ENCODE measurements at regions not wholly inside any gene's neighbourhood (a gene's known extent, or its start where the extent isn't known, plus 50 kb on each side); places are given as distances from the start of the nearest gene placed in this dataset.
"Not testable (repeated sequence)": the region's sequence is repeated elsewhere in the genome, so short reads cannot be mapped to it uniquely, and the experiment has no call there.

DNA sequence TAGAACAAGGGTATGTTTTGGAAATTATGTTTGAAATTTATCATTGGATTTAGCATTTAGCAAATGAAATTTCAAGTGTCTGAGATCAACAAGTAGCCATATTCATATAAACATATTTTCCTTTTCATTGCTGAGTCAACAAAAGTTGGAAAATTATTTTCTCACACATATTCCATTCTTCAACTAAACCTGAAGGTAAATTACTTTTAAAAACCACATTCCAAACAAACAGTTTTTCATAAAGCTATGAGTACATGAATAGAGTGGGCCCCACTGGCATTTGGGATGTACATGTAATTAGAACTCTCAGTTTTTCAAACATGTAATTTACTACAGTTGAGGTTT is 178.3 kb upstream of the MKLN1 start:
- no peak for FAIRE-seq
- H3K4me3 ChIP-seq (ENCODE audit: low read depth, low read length) = no peak overlapping the region

DNA sequence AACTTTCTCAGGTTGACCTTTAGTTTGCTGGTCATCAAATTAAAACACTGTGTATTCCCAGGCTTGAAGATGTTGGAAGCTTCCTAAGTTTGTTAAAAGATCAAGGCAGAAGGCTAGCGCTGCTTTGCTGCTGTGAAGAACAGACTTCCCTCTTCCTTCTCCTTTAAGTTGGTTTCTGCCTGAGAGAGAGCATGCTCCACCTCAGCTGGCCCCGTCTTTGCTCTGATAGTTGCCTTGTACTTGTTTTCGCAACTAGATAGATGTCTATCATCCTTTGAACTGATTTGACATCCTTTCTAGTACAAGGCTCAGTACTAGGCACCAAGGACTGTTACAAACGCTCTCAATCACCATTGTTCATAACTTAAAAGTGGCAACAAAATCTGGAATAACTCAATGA is 177.8 kb upstream of the MKLN1 start:
- FAIRE-seq (no peak), DNase-seq (ENCODE audit: low read depth) (no peak)
- TF ChIP-seq, protein P1, sequence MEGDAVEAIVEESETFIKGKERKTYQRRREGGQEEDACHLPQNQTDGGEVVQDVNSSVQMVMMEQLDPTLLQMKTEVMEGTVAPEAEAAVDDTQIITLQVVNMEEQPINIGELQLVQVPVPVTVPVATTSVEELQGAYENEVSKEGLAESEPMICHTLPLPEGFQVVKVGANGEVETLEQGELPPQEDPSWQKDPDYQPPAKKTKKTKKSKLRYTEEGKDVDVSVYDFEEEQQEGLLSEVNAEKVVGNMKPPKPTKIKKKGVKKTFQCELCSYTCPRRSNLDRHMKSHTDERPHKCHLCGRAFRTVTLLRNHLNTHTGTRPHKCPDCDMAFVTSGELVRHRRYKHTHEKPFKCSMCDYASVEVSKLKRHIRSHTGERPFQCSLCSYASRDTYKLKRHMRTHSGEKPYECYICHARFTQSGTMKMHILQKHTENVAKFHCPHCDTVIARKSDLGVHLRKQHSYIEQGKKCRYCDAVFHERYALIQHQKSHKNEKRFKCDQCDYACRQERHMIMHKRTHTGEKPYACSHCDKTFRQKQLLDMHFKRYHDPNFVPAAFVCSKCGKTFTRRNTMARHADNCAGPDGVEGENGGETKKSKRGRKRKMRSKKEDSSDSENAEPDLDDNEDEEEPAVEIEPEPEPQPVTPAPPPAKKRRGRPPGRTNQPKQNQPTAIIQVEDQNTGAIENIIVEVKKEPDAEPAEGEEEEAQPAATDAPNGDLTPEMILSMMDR (IDR thresholded peaks at IDR 0.05; ENCODE audit: insufficient read depth, low read length, severe bottlenecking) = no peak
- no peaks in the 10 kb centered on the region for H3K36me3 ChIP-seq (ENCODE audit: control insufficient read depth, insufficient read depth, low read length)
- H3K27me3 ChIP-seq (ENCODE audit: control insufficient read depth, insufficient read depth, low read length) = no peaks in the 10 kb centered on the region
- no peak overlapping the region for H3K4me3 ChIP-seq (ENCODE audit: low read depth, low read length)

More for the DNA sequence above, 178.3 kb upstream of the MKLN1 start:
- no peak for DNase-seq (ENCODE audit: low read depth)
- Histone ChIP-seq H3K36me3 (ENCODE audit: control insufficient read depth, insufficient read depth, low read length) (no peaks in the 10 kb centered on the region), H3K27me3 (ENCODE audit: control insufficient read depth, insufficient read depth, low read length) (no peaks in the 10 kb centered on the region)
- TF ChIP-seq, protein P1 (IDR thresholded peaks at IDR 0.05; ENCODE audit: insufficient read depth, low read length, severe bottlenecking) = no peak

DNA sequence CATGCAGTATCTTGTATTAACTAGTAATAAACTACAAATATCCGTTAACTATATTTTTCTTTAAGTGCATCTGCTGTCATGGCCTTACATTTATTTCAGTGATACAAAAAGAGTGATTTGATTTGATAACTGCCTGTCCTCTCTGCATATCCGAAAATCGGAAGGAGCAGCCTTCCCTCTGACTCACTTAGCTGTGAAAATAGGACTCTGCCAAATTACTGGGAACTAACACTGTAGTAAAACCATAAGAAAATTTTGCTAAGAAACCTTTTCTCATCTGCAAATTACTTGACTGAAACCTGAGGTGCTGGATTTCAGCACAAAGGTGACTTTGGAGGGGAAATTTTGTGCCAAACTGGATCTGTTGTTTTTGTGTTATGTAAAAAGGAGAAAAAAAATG is 176.6 kb upstream of the MKLN1 start:
- TF ChIP-seq, protein P1 (IDR thresholded peaks at IDR 0.05; ENCODE audit: insufficient read depth, low read length, severe bottlenecking) = no peak
- no peaks in the 10 kb centered on the region for H3K36me3 ChIP-seq (ENCODE audit: control insufficient read depth, insufficient read depth, low read length)
- no peaks in the 10 kb centered on the region for H3K27me3 ChIP-seq (ENCODE audit: control insufficient read depth, insufficient read depth, low read length)
- FAIRE-seq = no peak
- H3K4me3 ChIP-seq (ENCODE audit: low read depth, low read length) = no peak overlapping the region
- no peak for DNase-seq (ENCODE audit: low read depth)

DNA sequence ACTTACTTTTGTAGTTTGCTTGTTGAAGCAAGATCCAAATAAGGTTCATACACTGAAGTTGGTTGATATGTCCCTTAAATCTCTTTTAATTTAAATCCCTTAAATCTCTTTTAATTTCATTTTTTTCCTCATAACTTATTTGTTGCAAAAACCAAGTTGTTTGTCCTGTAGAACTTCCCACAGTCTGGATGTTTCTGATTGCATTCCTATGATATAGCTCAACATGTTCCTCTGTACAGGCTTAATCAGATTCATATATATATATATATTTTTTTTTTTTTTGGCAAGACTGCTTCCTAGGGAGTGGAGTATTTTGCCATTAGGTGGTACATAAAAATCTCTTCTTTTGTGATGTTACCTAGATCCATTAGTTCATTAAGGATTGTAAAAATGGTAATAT is 174.9 kb upstream of the MKLN1 start:
- Histone ChIP-seq H3K36me3 (ENCODE audit: control insufficient read depth, insufficient read depth, low read length) (no peaks in the 10 kb centered on the region), H3K4me3 (ENCODE audit: low read depth, low read length) (no peak overlapping the region), H3K27me3 (ENCODE audit: control insufficient read depth, insufficient read depth, low read length) (no peaks in the 10 kb centered on the region)
- no peak for FAIRE-seq
- TF ChIP-seq, protein P1 (IDR thresholded peaks at IDR 0.05; ENCODE audit: insufficient read depth, low read length, severe bottlenecking) = no peak
- DNase-seq (ENCODE audit: low read depth) = no peak

DNA sequence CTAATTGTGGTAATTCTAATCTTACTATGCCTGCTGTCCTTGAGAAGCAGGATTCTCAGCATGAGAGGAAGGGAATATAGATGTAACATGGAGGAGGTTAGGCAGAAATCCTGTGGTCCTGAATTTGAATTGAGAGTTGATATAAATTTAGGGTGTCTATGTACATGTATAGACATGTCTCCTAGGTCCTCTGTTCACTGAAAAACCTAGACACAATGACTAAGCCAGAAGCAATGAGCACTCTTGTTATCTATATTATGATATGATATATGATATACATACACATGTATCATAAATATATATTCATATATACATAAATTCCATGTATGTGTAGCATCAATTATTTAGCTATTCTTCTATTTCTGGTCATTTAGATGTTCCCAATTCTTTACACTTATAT is 173.3 kb upstream of the MKLN1 start:
- TF ChIP-seq, protein P1 (IDR thresholded peaks at IDR 0.05; ENCODE audit: insufficient read depth, low read length, severe bottlenecking) = no peak
- FAIRE-seq = no peak
- Histone ChIP-seq H3K36me3 (ENCODE audit: control insufficient read depth, insufficient read depth, low read length) (no peaks in the 10 kb centered on the region), H3K27me3 (ENCODE audit: control insufficient read depth, insufficient read depth, low read length) (no peaks in the 10 kb centered on the region), H3K4me3 (ENCODE audit: low read depth, low read length) (no peak overlapping the region)
- peak; percentile 86 for DNase-seq (ENCODE audit: low read depth)

DNA sequence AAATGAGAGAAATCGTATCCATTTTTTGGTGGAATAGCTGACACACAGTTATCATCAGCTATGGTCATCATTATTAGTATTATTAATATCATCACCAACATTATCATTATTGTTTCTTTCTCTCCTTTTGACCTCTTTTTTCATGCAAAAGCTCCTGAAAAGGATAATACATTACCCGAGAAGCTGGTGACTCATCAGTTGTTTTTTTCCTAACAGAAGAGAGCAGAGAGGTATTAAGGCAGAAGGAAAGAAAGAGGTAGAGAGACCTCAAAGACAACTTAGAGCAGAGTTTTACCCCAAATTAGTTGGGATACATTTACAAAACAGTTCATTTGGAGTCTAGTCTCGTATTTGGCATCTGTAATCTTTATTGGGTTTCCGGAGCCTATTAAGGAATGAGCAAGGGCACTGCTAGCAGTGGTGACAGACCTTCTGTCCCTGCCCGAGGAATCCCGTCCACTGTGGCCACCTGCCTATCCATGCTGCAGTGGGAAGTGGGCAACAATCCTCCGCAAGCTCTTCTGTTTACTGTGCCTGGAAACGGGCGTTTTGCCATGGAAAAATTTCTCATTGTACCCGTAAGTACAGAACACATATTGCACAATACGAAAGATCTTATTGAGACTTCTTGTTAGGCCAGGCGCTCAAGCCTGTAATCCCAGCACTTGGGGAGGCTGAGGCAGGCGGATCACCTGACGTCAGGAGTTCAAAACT is 170.0 kb upstream of the MKLN1 start:
- no peak overlapping the region for H3K4me3 ChIP-seq (ENCODE audit: low read depth, low read length)
- no peaks in the 10 kb centered on the region for H3K27me3 ChIP-seq (ENCODE audit: control insufficient read depth, insufficient read depth, low read length)
- FAIRE-seq = no peak
- TF ChIP-seq, protein P1 (IDR thresholded peaks at IDR 0.05; ENCODE audit: insufficient read depth, low read length, severe bottlenecking) = no peak
- no peaks in the 10 kb centered on the region for H3K36me3 ChIP-seq (ENCODE audit: control insufficient read depth, insufficient read depth, low read length)
- peak; percentile 32 for DNase-seq (ENCODE audit: low read depth)

DNA sequence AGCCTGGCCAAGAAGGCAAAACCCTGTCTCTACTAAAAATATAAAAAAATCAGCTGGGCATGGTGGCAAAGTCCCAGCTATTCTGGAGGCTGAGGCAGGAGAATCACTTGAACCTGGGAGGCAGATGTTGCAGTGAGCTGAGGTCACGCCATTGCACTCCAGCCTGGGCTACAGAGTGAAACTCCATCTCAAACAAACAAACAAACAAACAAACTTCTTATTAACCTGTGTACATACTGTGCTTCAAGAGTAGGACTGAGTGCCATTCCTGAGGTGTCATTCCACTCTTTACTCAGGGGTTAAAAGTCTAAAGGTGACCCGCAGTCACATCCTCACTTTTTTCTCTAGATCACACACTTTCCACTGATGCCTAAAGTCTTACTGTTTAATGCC is 169.4 kb upstream of the MKLN1 start:
- FAIRE-seq; H3K27me3 ChIP-seq (ENCODE audit: control insufficient read depth, insufficient read depth, low read length); H3K36me3 ChIP-seq (ENCODE audit: control insufficient read depth, insufficient read depth, low read length); H3K4me3 ChIP-seq (ENCODE audit: low read depth, low read length); DNase-seq (ENCODE audit: low read depth): not testable (repeated sequence)

Measured in bronchial epithelial cell (primary cell).